AG04449 (cell line): ENCODE measurements at regions not wholly inside any gene's neighbourhood (a gene's known extent, or its start where the extent isn't known, plus 50 kb on each side); places are given as distances from the start of the nearest gene placed in this dataset.
"Not testable (repeated sequence)": the region's sequence is repeated elsewhere in the genome, so short reads cannot be mapped to it uniquely, and the experiment has no call there.

Experiments
- CTCF ChIA-PET: fragments of 350-600 bp; formaldehyde crosslinking; extraction: SDS; loops from one replicate; lab custom pipeline; 2021; ENCODE audit warnings: antibody characterized with exemption; lab: Yijun Ruan, JAX
- POLR2A ChIA-PET: fragments of 400-600, 350-600 bp; formaldehyde crosslinking; extraction: SDS; loops from one replicate; lab custom pipeline; 2020; ENCODE audit warnings: antibody characterized with exemption, inconsistent platforms; lab: Yijun Ruan, JAX
- DNase-seq: peaks from one replicate; pipeline ENCODE4 v3.0.0-alpha.2; 2010; ENCODE audit warnings: low read depth, low spot score
- H3K4me3 ChIP-seq: 2 replicates; pipeline ENCODE4 v1.5.1; 2011; ENCODE audit warnings: low read depth, mild to moderate bottlenecking, control low read depth, low read length

- CTCF ChIA-PET, DNase-seq, H3K4me3 ChIP-seq, POLR2A ChIA-PET: not testable (repeated sequence)
Observed at GRCh38 chr9:62881811-62882210, 1692.0 kb downstream of the SPATA31A7 start.

GRCh38 chr9:62882717-62883116, 1692.9 kb downstream of the SPATA31A7 start:
- H3K4me3 ChIP-seq, DNase-seq, CTCF ChIA-PET, POLR2A ChIA-PET: not testable (repeated sequence)

GRCh38 chr9:62896692-62897091, 1706.9 kb downstream of the SPATA31A7 start:
- CTCF ChIA-PET, POLR2A ChIA-PET, DNase-seq, H3K4me3 ChIP-seq: not testable (repeated sequence)

- CTCF ChIA-PET, DNase-seq, POLR2A ChIA-PET: not testable (repeated sequence)
- H3K4me3 ChIP-seq, result peak overlapping the region; percentile 46
Observed at GRCh38 chr9:62897411-62898225, 1707.8 kb downstream of the SPATA31A7 start.

GRCh38 chr9:62899666-62900065, 1709.8 kb downstream of the SPATA31A7 start:
- H3K4me3 ChIP-seq, CTCF ChIA-PET, POLR2A ChIA-PET: not testable (repeated sequence)

GRCh38 chr9:62904061-62904460, 1714.2 kb downstream of the SPATA31A7 start:
- DNase-seq, H3K4me3 ChIP-seq, CTCF ChIA-PET, POLR2A ChIA-PET: not testable (repeated sequence)

More at GRCh38 chr9:62899666-62900065, 1709.8 kb downstream of the SPATA31A7 start:
- not testable (repeated sequence) for DNase-seq

GRCh38 chr9:62905722-62906121, 1715.9 kb downstream of the SPATA31A7 start:
- DNase-seq, H3K4me3 ChIP-seq, POLR2A ChIA-PET, CTCF ChIA-PET: not testable (repeated sequence)

GRCh38 chr9:62907866-62908265, 1718.0 kb downstream of the SPATA31A7 start:
- POLR2A ChIA-PET, H3K4me3 ChIP-seq, CTCF ChIA-PET, DNase-seq: not testable (repeated sequence)

- DNase-seq, POLR2A ChIA-PET, CTCF ChIA-PET, H3K4me3 ChIP-seq: not testable (repeated sequence)
Observed at GRCh38 chr9:62908271-62908670, 1718.4 kb downstream of the SPATA31A7 start.

GRCh38 chr9:62909447-62909846, 1719.6 kb downstream of the SPATA31A7 start:
- POLR2A ChIA-PET, DNase-seq, CTCF ChIA-PET, H3K4me3 ChIP-seq: not testable (repeated sequence)

- CTCF ChIA-PET, DNase-seq, POLR2A ChIA-PET, H3K4me3 ChIP-seq: not testable (repeated sequence)
Observed at GRCh38 chr9:62912278-62912677, 1722.4 kb downstream of the SPATA31A7 start.

- POLR2A ChIA-PET, H3K4me3 ChIP-seq, CTCF ChIA-PET, DNase-seq: not testable (repeated sequence)
Observed at GRCh38 chr9:62915168-62915567, 1725.3 kb downstream of the SPATA31A7 start.

GRCh38 chr9:62915661-62916060, 1725.8 kb downstream of the SPATA31A7 start:
- CTCF ChIA-PET, POLR2A ChIA-PET, H3K4me3 ChIP-seq, DNase-seq: not testable (repeated sequence)

- CTCF ChIA-PET, H3K4me3 ChIP-seq, POLR2A ChIA-PET, DNase-seq: not testable (repeated sequence)
Observed at GRCh38 chr9:62918648-62919385, 1729.0 kb downstream of the SPATA31A7 start.

- CTCF ChIA-PET, H3K4me3 ChIP-seq, POLR2A ChIA-PET, DNase-seq: not testable (repeated sequence)
Observed at GRCh38 chr9:62931484-62931883, 1741.6 kb downstream of the SPATA31A7 start.

GRCh38 chr9:62952840-62953239, 1763.0 kb downstream of the SPATA31A7 start:
- H3K4me3 ChIP-seq, DNase-seq, POLR2A ChIA-PET, CTCF ChIA-PET: not testable (repeated sequence)
